ENCODE measurements at regions not wholly inside any gene's neighbourhood (a gene's known extent, or its start where the extent isn't known, plus 50 kb on each side); places are given as distances from the start of the nearest gene placed in this dataset.
"Not testable (repeated sequence)": the region's sequence is repeated elsewhere in the genome, so short reads cannot be mapped to it uniquely, and the experiment has no call there.

DNA sequence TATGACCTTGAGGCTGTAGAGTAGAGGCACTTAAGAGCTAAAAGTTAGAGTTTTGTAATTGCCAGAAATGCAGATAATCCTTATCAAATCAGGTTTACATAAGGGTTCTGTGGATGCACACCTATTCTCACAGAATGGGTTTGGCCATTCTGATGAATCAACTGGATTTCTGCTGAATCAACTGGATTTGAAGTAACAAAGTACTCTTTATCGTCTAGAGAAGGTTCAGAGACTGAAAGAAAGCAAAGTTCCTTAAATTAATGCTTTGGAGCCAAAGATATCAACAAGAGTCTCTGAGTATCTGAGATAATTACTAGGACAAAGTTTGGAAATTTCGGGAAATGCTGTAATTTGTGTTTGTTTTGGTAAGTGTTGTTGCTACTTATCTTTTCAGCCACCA, 669.6 kb upstream of the ZNF608 start:
- H3K4me3 ChIP-seq (ENCODE audit: low read length): no peak overlapping the region

DNA sequence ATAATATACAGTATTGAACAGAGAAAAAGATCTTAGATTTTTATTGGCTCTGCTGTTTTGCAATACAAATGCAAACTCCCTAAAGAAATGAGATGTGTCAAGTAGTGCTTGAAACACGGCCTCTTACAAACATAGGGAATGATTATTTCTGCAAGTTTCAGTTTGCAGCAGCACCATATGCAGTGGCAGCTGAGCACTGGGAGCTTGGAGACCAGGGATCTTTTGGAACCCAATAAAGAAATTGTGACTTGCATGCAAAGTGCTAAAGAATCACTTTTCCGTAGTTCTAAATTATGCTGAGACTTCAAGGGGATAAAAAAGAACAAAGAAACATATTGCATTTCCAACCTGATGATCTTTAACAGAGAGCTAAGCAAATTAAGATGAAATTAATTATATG, 674.6 kb upstream of the ZNF608 start:
- Histone ChIP-seq H3K4me1 (ENCODE audit: insufficient read depth, low read length) (no peaks in the 10 kb centered on the region), H3K4me3 (ENCODE audit: low read length) (no peak overlapping the region), H3K9me3 (ENCODE audit: low read depth, low read length) (no peaks in the 10 kb centered on the region), H3K27me3 (ENCODE audit: insufficient read depth, low read length) (no peaks in the 10 kb centered on the region)

More for the DNA sequence above, 669.6 kb upstream of the ZNF608 start:
- no peaks in the 10 kb centered on the region for H3K9me3 ChIP-seq (ENCODE audit: low read depth, low read length)
- H3K4me1 ChIP-seq (ENCODE audit: insufficient read depth, low read length): peaks cover 9% of the 10 kb centered on the region
- no peaks in the 10 kb centered on the region for H3K27me3 ChIP-seq (ENCODE audit: insufficient read depth, low read length)

DNA sequence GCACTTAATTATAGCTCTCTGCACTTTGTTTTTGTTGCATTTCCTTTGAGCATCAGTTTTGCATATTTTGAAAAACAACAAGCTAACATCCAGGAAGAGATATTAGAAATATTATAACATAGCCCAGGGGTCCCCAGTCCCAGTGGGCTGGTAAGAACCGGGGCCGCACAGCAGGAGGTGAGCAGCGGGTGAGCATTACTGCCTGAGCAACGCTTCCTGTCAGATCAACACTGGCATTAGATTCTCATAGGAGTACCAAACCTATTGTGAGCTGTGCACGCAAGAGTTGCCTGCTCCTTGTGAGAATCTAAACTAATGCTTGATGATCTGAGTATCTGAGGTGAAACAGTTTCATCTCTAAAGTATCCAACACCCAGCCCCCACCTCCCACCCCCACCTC, 675.9 kb upstream of the ZNF608 start:
- Histone ChIP-seq H3K4me3 (ENCODE audit: low read length) (no peak overlapping the region), H3K9me3 (ENCODE audit: low read depth, low read length) (no peaks in the 10 kb centered on the region), H3K4me1 (ENCODE audit: insufficient read depth, low read length) (no peaks in the 10 kb centered on the region), H3K27me3 (ENCODE audit: insufficient read depth, low read length) (no peaks in the 10 kb centered on the region)

DNA sequence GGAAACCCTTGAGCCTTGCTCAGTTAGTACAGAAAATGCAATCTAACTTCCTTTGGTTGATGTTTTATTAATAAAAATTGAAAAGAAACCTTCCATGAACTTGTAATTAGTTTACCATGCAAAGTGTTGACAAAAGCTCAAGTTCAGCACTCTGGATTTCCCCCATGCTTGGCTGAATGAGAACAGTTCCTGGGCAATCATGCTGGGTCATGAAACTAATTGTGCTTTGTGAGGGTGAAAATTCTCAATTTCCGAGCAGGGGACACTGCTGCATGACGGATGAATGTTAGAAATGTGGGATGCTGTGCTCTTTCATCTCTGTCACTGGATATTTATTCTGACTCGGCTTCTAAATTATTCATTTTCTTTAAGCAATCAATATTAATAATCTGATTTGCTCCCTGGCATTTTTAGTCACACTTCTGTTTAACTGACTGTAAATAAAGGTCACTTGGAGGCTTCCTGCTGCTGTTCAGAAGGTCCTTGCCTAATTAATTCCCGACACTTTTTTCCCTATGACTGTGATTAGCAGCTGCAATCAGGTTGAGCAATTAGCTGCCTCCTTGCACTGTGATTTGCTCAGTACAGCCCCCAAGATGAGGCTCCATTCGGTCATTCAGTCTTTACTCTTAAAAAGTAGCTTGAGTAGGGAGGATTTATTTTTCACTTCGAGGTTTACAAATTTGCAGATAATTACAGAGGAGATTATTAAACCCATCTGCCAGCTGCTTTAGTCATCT, 678.1 kb upstream of the ZNF608 start:
- no peaks in the 10 kb centered on the region for H3K4me1 ChIP-seq (ENCODE audit: insufficient read depth, low read length)
- no peaks in the 10 kb centered on the region for H3K27me3 ChIP-seq (ENCODE audit: insufficient read depth, low read length)
- peaks cover 5% of the 10 kb centered on the region for H3K9me3 ChIP-seq (ENCODE audit: low read depth, low read length)
- H3K4me3 ChIP-seq (ENCODE audit: low read length): no peak overlapping the region

DNA sequence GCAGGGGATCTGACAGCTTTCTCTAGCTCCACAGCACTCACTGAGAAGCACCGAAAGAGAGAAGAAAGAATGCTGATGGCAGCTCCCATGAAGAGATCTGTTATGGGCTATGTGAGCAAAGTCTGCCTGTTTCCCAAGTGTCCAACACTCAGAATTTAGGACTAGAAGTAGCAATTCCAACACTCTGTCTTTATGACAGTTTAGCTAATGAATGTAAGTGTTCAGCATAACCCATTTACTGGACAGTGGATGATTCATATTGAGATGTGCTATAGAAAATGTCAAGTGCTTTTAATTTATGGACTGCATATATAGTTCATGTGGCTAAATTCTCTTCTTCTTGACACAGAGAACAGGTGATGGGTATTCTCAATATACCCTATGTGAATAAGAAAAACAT, 683.1 kb upstream of the ZNF608 start:
- H3K9me3 ChIP-seq (ENCODE audit: low read depth, low read length): peaks cover 5% of the 10 kb centered on the region
- H3K27me3 ChIP-seq (ENCODE audit: insufficient read depth, low read length): no peaks in the 10 kb centered on the region
- H3K4me1 ChIP-seq (ENCODE audit: insufficient read depth, low read length): no peaks in the 10 kb centered on the region
- no peak overlapping the region for H3K4me3 ChIP-seq (ENCODE audit: low read length)

DNA sequence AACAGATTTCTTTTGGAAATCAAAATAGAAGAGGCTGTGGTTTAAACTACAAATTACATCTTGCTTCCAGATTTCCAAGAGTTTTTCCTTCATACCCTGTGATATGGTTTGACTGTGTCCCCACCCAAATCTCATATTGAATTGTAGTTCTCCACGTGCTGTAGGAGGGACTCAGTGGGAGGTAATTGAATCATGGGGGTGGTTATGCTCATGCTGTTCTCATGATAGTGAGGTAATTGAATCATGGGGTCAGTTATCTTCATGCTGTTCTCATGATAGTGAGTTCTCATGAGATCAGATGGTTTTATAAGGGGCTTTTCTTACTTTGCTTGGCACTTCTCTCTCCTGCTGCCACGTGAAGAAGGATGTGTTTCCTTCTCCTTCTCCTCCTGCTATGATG, 687.0 kb upstream of the ZNF608 start:
- no peaks in the 10 kb centered on the region for H3K27me3 ChIP-seq (ENCODE audit: insufficient read depth, low read length)
- no peaks in the 10 kb centered on the region for H3K4me1 ChIP-seq (ENCODE audit: insufficient read depth, low read length)
- H3K4me3 ChIP-seq (ENCODE audit: low read length): no peak overlapping the region
- H3K9me3 ChIP-seq (ENCODE audit: low read depth, low read length): no peaks in the 10 kb centered on the region

DNA sequence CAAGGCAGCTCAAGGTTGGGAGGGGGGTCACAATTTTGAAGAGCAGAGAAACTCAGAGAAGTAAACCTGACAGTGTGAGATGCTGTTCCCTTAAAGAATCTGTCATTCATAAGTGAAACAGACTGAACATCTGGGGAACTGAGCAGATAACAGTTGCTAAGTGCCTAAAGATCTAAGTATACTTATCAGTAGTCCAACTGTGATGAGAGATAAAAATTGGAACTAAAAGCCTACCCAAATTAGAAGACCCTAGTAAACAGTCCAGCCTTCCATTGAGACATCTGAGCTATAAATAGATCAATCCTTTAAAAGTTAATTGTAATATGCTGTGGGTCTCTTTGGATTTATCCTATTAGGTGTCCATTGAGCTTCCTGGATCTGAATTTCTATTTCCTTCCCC, 692.8 kb upstream of the ZNF608 start:
- peaks cover 10% of the 10 kb centered on the region for H3K9me3 ChIP-seq (ENCODE audit: low read depth, low read length)
- H3K4me3 ChIP-seq (ENCODE audit: low read length): no peak overlapping the region
- no peaks in the 10 kb centered on the region for H3K4me1 ChIP-seq (ENCODE audit: insufficient read depth, low read length)
- no peaks in the 10 kb centered on the region for H3K27me3 ChIP-seq (ENCODE audit: insufficient read depth, low read length)

DNA sequence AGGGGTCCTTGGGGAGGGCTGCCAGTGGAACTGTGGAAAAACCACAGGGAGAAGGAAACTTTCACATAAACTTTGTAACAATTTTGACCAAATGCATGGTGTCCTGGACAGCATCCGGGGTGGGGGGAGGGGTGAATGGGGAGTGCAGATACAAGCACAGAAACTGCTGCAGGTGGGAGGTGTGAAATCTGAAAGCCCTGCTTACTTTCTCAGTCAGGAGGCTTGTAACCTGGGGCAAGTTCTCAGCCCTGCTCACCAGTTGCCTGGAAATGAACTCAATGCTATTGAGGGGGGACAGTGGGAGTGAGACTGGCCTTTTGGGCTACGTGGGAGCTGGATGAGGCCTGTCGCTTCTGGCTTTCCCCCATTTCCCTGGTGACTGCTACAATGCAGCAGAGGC, 694.5 kb upstream of the ZNF608 start:
- Histone ChIP-seq H3K9me3 (ENCODE audit: low read depth, low read length) (peaks cover 10% of the 10 kb centered on the region), H3K4me3 (ENCODE audit: low read length) (no peak overlapping the region), H3K27me3 (ENCODE audit: insufficient read depth, low read length) (no peaks in the 10 kb centered on the region), H3K4me1 (ENCODE audit: insufficient read depth, low read length) (no peaks in the 10 kb centered on the region)

DNA sequence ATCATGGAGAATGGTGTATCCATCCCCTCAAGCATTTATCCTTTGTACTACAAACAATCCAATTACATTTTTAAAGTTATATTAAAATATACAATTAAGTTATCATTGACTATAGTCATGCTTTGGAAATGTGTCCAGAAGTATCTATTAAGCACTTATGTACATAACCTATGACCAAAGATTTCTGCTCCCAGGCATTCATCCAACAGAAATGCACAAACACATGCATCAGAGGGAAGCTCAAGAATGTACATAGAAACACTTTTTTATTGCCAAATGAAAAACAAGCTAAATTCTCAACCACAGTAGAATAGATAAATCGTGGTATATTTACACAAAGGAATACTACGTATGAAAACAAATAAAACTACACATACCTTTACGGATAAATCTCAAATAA, 700.5 kb upstream of the ZNF608 start:
- Histone ChIP-seq H3K9me3 (ENCODE audit: low read depth, low read length) (peaks cover under 1% of the 10 kb centered on the region), H3K4me1 (ENCODE audit: insufficient read depth, low read length) (no peaks in the 10 kb centered on the region), H3K4me3 (ENCODE audit: low read length) (no peak overlapping the region), H3K27me3 (ENCODE audit: insufficient read depth, low read length) (no peaks in the 10 kb centered on the region)

DNA sequence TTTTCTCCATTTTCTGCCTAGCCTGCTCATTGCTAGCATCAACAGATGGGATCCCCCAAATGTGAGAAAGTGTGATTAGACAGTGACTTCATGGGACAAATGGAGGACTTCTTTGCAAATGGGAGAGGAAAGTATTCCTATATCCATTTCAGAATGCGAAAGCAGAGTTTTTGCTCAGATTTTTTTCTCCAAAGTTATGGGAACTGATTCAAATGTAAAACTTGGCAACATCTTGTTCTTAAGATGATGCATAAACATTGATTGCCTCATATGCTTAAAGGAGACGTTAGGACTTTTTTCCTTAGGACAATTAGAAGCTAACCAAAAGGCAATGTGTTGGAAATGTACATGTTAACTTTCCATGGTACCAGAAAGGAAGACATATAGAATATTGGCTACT, 704.3 kb upstream of the ZNF608 start:
- Histone ChIP-seq H3K4me1 (ENCODE audit: insufficient read depth, low read length) (no peaks in the 10 kb centered on the region), H3K4me3 (ENCODE audit: low read length) (no peak overlapping the region), H3K27me3 (ENCODE audit: insufficient read depth, low read length) (no peaks in the 10 kb centered on the region), H3K9me3 (ENCODE audit: low read depth, low read length) (no peaks in the 10 kb centered on the region)

DNA sequence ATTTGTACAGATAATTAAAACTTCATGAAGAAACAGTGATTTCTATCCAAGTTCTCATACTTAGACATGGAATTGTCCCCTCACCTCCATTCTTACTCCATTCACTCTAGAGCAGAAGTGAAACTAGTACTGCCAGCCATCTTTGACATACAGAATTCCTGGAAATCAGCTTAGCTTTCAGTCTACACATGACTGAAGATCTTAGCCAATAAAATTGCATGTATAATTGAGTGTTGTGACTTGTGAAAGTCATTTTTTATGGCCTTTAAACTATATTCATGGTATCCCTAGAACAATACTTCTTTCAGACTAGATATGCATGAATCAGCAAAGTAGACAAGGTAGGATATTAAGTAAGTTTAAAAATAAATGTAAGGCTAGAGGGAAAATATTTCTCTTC, 705.2 kb upstream of the ZNF608 start:
- H3K9me3 ChIP-seq (ENCODE audit: low read depth, low read length): no peaks in the 10 kb centered on the region

DNA sequence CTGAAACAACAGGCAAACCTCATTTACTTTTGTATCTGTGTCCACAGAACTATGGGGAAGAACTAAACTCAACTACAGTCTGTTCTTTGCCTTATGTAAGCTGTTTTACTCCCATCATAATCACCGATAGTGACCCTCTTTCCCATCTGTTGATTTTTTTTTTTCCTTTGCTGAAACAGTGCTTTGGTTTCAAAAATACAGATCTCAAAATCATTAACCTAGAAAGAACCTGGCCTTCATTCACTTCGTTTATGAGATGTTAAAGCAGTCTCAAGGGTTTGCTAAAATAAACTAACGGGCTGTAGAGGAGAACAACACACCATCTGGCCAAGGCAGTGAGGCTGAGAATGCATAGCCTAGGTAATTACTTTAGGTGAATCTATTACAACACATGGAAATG, 706.6 kb upstream of the ZNF608 start:
- H3K4me3 ChIP-seq (ENCODE audit: low read length): no peak overlapping the region
- no peaks in the 10 kb centered on the region for H3K9me3 ChIP-seq (ENCODE audit: low read depth, low read length)
- no peaks in the 10 kb centered on the region for H3K4me1 ChIP-seq (ENCODE audit: insufficient read depth, low read length)
- no peaks in the 10 kb centered on the region for H3K27me3 ChIP-seq (ENCODE audit: insufficient read depth, low read length)

More for the DNA sequence above, 705.2 kb upstream of the ZNF608 start:
- no peaks in the 10 kb centered on the region for H3K27me3 ChIP-seq (ENCODE audit: insufficient read depth, low read length)
- H3K4me3 ChIP-seq (ENCODE audit: low read length): no peak overlapping the region
- no peaks in the 10 kb centered on the region for H3K4me1 ChIP-seq (ENCODE audit: insufficient read depth, low read length)

DNA sequence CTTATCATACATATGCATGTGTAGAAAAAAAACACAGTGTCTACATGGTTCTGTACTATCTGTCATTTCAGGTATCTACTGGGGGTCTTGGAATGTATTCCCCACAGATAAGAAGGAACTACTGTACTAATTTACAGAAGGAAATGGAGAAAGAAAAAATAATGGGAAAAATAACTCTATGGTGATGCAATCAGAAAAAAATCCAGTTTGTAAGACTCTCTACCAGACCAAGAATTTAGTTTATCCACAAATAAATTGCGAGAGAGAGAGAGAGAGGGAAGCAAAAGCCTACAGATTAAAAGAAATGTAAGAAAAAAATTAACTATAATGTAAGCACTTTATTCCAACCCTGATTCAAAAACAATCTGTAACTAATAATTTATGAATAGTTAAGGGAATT, 708.6 kb upstream of the ZNF608 start:
- no peaks in the 10 kb centered on the region for H3K9me3 ChIP-seq (ENCODE audit: low read depth, low read length)
- no peaks in the 10 kb centered on the region for H3K4me1 ChIP-seq (ENCODE audit: insufficient read depth, low read length)
- no peak overlapping the region for H3K4me3 ChIP-seq (ENCODE audit: low read length)
- H3K27me3 ChIP-seq (ENCODE audit: insufficient read depth, low read length): no peaks in the 10 kb centered on the region

DNA sequence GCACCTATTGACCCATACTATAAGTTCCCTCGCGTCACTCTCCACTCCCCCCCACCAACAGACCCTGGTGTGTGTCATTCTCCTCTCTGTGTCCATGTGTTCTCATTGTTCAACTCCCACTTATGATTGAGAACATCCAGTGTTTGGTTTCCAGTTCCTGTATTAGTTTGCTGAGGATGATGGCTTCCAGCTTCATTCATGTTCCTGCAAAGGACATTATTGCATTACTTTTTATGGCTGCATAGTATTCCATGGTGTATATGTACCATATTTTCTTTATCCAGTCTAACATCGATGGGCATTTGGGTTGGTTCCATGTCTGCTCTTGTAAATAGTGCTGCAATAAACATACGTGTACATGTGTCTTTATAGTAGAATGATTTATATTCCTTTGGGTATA, 709.6 kb upstream of the ZNF608 start:
- not testable (repeated sequence) for H3K4me3 ChIP-seq (ENCODE audit: low read length)

DNA sequence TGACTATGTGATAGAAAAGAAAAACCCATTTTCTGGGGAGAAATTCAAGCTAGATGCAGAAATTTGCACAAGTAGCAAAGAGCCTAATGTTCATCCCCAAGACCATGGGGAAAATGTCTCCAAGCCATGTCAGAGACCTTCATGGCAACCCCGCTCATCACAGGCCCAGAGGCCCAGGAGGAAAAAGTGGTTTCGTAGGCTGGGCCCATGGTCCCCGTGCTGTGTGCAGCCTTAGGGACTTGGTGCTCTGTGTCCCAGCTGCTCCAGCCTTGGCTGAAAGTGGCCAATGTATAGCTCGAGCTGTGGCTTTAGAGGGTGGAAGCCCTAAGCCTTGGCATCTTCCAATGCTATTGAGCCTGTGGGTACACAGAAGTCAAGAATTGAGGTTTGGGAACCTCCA, 711.2 kb upstream of the ZNF608 start:
- H3K4me3 ChIP-seq (ENCODE audit: low read length): no peak overlapping the region
- no peaks in the 10 kb centered on the region for H3K4me1 ChIP-seq (ENCODE audit: insufficient read depth, low read length)
- no peaks in the 10 kb centered on the region for H3K9me3 ChIP-seq (ENCODE audit: low read depth, low read length)
- H3K27me3 ChIP-seq (ENCODE audit: insufficient read depth, low read length): no peaks in the 10 kb centered on the region

More for the DNA sequence above, 709.6 kb upstream of the ZNF608 start:
- H3K4me1 ChIP-seq (ENCODE audit: insufficient read depth, low read length); H3K27me3 ChIP-seq (ENCODE audit: insufficient read depth, low read length); H3K9me3 ChIP-seq (ENCODE audit: low read depth, low read length): not testable (repeated sequence)

DNA sequence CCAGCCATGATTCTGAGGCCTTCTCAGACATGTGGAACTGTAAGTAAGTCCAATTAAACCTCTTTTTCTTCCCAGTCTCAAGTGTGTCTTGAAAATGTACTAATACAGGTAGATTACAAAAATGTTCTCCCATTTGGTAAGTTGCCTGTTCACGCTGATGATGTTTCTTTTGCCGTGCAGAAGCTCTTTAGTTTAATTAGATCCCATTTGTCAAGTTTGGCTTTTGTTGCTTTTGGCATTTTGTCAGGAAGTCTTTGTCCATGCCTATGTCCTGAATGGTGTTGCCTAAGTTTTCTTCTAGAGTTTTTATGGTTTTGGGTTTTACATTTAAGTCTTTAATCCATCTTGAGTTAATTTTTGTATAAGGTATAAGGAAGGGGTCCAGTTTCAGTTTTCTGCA, 712.5 kb upstream of the ZNF608 start:
- H3K4me3 ChIP-seq (ENCODE audit: low read length); H3K4me1 ChIP-seq (ENCODE audit: insufficient read depth, low read length); H3K27me3 ChIP-seq (ENCODE audit: insufficient read depth, low read length); H3K9me3 ChIP-seq (ENCODE audit: low read depth, low read length): not testable (repeated sequence)

All from mononuclear cell (primary cell).